Activated CD8-positive, alpha-beta memory T cell treated with anti-CD3 and anti-CD28 coated beads for 24 hours (primary cell): ENCODE measurements at regions not wholly inside any gene's neighbourhood (a gene's known extent, or its start where the extent isn't known, plus 50 kb on each side); places are given as distances from the start of the nearest gene placed in this dataset.

ENCODE experiments used
- DNase-seq: peaks from one replicate; pipeline ENCODE4 v3.0.0-alpha.2; 2020

GRCh38 chr2:181357979-181358378 is 99.2 kb upstream of the ITGA4 start:
- no peak for DNase-seq

- no peak for DNase-seq
Measured at GRCh38 chr2:181362561-181362960, 94.6 kb upstream of the ITGA4 start.

- DNase-seq: no peak
Measured at GRCh38 chr2:181363164-181363563, 94.0 kb upstream of the ITGA4 start.

GRCh38 chr2:181364492-181365170 is 92.6 kb upstream of the ITGA4 start:
- DNase-seq: no peak

- no peak for DNase-seq
Measured at GRCh38 chr2:181366675-181367175, 90.5 kb upstream of the ITGA4 start.

GRCh38 chr2:181367411-181367810 is 89.8 kb upstream of the ITGA4 start:
- no peak for DNase-seq

- no peak for DNase-seq
Measured at GRCh38 chr2:181367906-181368435, 89.2 kb upstream of the ITGA4 start.

GRCh38 chr2:181370126-181370525 is 87.1 kb upstream of the ITGA4 start:
- no peak for DNase-seq

- DNase-seq: no peak
Measured at GRCh38 chr2:181371195-181371594, 86.0 kb upstream of the ITGA4 start.

GRCh38 chr2:181371782-181372645 is 85.2 kb upstream of the ITGA4 start:
- no peak for DNase-seq

GRCh38 chr2:181372646-181373040 is 84.5 kb upstream of the ITGA4 start:
- DNase-seq: no peak

- no peak for DNase-seq
Measured at GRCh38 chr2:181374781-181375675, 82.2 kb upstream of the ITGA4 start.

GRCh38 chr2:181376442-181376841 is 80.7 kb upstream of the ITGA4 start:
- DNase-seq: no peak

GRCh38 chr2:181376999-181377398 is 80.2 kb upstream of the ITGA4 start:
- no peak for DNase-seq

- DNase-seq: no peak
Measured at GRCh38 chr2:181378491-181378890, 78.7 kb upstream of the ITGA4 start.

GRCh38 chr2:181380581-181380980 is 76.6 kb upstream of the ITGA4 start:
- DNase-seq: no peak

- DNase-seq: no peak
Measured at GRCh38 chr2:181384923-181385322, 72.3 kb upstream of the ITGA4 start.

GRCh38 chr2:181389524-181389923 is 67.7 kb upstream of the ITGA4 start:
- no peak for DNase-seq

- DNase-seq: no peak
Measured at GRCh38 chr2:181393472-181393871, 63.7 kb upstream of the ITGA4 start.

- DNase-seq: peak; percentile 65
Measured at GRCh38 chr2:181394741-181395437, 62.3 kb upstream of the ITGA4 start.

GRCh38 chr2:181395851-181396250 is 61.3 kb upstream of the ITGA4 start:
- no peak for DNase-seq
